NCI-H446 treated with DMSO at 0.1 percent for 48 hours (cell line): ENCODE measurements at regions not wholly inside any gene's neighbourhood (a gene's known extent, or its start where the extent isn't known, plus 50 kb on each side); places are given as distances from the start of the nearest gene placed in this dataset.
"Not testable (repeated sequence)": the region's sequence is repeated elsewhere in the genome, so short reads cannot be mapped to it uniquely, and the experiment has no call there.

Experiments
- DNase-seq: peaks from one replicate; lab custom pipeline; 2025; lab: John Stamatoyannopoulos, UW

GRCh38 chr6:121020656-121021055, 313.6 kb downstream of the TBC1D32 start:
- DNase-seq: no peak

GRCh38 chr6:121008553-121008952, 325.7 kb downstream of the TBC1D32 start:
- no peak for DNase-seq

GRCh38 chr6:121006024-121006423, 328.3 kb downstream of the TBC1D32 start:
- no peak for DNase-seq

- no peak for DNase-seq
These were observed 333.9 kb downstream of the TBC1D32 start for GRCh38 chr6:121000381-121000780.

- no peak for DNase-seq
These were observed 337.9 kb downstream of the TBC1D32 start for GRCh38 chr6:120996340-120996739.

GRCh38 chr6:120994573-120994967, 339.7 kb downstream of the TBC1D32 start:
- no peak for DNase-seq

GRCh38 chr6:120993929-120994572, 340.2 kb downstream of the TBC1D32 start:
- DNase-seq: no peak

GRCh38 chr6:120992257-120992656, 342.0 kb downstream of the TBC1D32 start:
- DNase-seq: no peak

- DNase-seq: no peak
These were observed 343.4 kb downstream of the TBC1D32 start for GRCh38 chr6:120990866-120991265.

- no peak for DNase-seq
These were observed 352.4 kb downstream of the TBC1D32 start for GRCh38 chr6:120981835-120982234.

- DNase-seq: no peak
These were observed 368.0 kb downstream of the TBC1D32 start for GRCh38 chr6:120966321-120966720.

- no peak for DNase-seq
These were observed 368.5 kb downstream of the TBC1D32 start for GRCh38 chr6:120965814-120966213.

GRCh38 chr6:120960761-120961160, 373.5 kb downstream of the TBC1D32 start:
- no peak for DNase-seq

- DNase-seq: no peak
These were observed 380.2 kb downstream of the TBC1D32 start for GRCh38 chr6:120954111-120954510.

GRCh38 chr6:120951258-120951657, 383.0 kb downstream of the TBC1D32 start:
- DNase-seq: no peak

GRCh38 chr6:120947111-120947510, 387.2 kb downstream of the TBC1D32 start:
- no peak for DNase-seq

- DNase-seq: no peak
These were observed 388.2 kb downstream of the TBC1D32 start for GRCh38 chr6:120945905-120946594.

GRCh38 chr6:120938876-120939472, 395.3 kb downstream of the TBC1D32 start:
- DNase-seq: no peak

GRCh38 chr6:120938164-120938875, 396.0 kb downstream of the TBC1D32 start:
- DNase-seq: no peak

- no peak for DNase-seq
These were observed 398.4 kb downstream of the TBC1D32 start for GRCh38 chr6:120935908-120936307.

- DNase-seq: no peak
These were observed 399.3 kb downstream of the TBC1D32 start for GRCh38 chr6:120935016-120935415.

- DNase-seq: not testable (repeated sequence)
These were observed 402.6 kb downstream of the TBC1D32 start for GRCh38 chr6:120931520-120932180.
